Motor neuron (in vitro differentiated cells): ENCODE measurements at regions not wholly inside any gene's neighbourhood (a gene's known extent, or its start where the extent isn't known, plus 50 kb on each side); places are given as distances from the start of the nearest gene placed in this dataset.
A peak's percentile ranks its signal among the peaks of the same experiment; 100 is the strongest.

Experiments
- ATAC-seq, 8 experiments: fragments of 200-7000 bp; cut with Tn5 transposase; replicated peaks in 6 of 8; 2 replicates each; pipeline ENCODE4 v1.8.0; 2021; ENCODE audit warnings: mild to moderate bottlenecking in 8 of 8, moderate library complexity in 8 of 8
- H3K27ac ChIP-seq, 2 donors: fragments of 250-450 bp; sonication (Bioruptor Pico); 2 replicates each; pipeline ENCODE4 v1.9.0; 2021; ENCODE audit warnings: antibody characterized with exemption in 2 of 2, mild to moderate bottlenecking in 2 of 2, moderate library complexity in 1 of 2
- H3K4me1 ChIP-seq, 2 donors: fragments of 250-450 bp; sonication (Bioruptor Pico); replicated peaks in 1 of 2; 2 replicates each; pipeline ENCODE4 v1.6.1; 2021; ENCODE audit warnings: antibody characterized with exemption in 2 of 2, mild to moderate bottlenecking in 2 of 2, moderate library complexity in 1 of 2
- H3K4me3 ChIP-seq, 5 donors: fragments of 250-450 bp; sonication (Bioruptor Pico); 2 replicates each; pipeline ENCODE4 v1.9.0; 2021; ENCODE audit warnings: antibody characterized with exemption in 5 of 5, mild to moderate bottlenecking in 5 of 5, moderate library complexity in 4 of 5
- WGBS, 10 experiments: fragments of 450-650 bp; shearing (Covaris generic); methylation state at CpG; one replicate each; pipeline ENCODE4 v1.0.0; 2022; 5-methylcytosine and 5-hydroxymethylcytosine counted together
- in situ Hi-C, 9 experiments: fragments of 400-800 bp; cut with MboI; loops; one replicate each; pipeline ENCODE4 v1.15.0; 2021; ENCODE audit warnings: low sequenced_read_pairs in 9 of 9, low pct_unique_long_range_greater_than_20kb in 2 of 9; ENCODE audit not compliant: unreplicated experiment in 9 of 9

- Histone ChIP-seq H3K4me3 (no peak overlapping the region), H3K27ac (no peak overlapping the region), H3K4me1 (no peaks in the 10 kb centered on the region)
- WGBS, 10 experiments = 0 to 95% (median 66%) methylated on average over 1 to 2 of the region's 2 CpGs; no CpG with 5 or more reads in 2 of the 10 experiments
- ATAC-seq = no peak
- in situ Hi-C loops = no loop called here
These were observed 147.1 kb upstream of the CNTN6 start for GRCh38 chr3:945738-946137.

GRCh38 chr3:952906-953305, 139.9 kb upstream of the CNTN6 start:
- no peaks in the 10 kb centered on the region for H3K4me1 ChIP-seq
- no peak overlapping the region for H3K27ac ChIP-seq
- ATAC-seq = no peak
- H3K4me3 ChIP-seq = no peak overlapping the region
- 22 to 89% (median 69%) methylated on average over 1 of the region's 1 CpG; no CpG with 5 or more reads in 2 of the 10 experiments for WGBS, 10 experiments
- in situ Hi-C loops = no loop called here

GRCh38 chr3:963255-963654, 129.6 kb upstream of the CNTN6 start:
- no peak overlapping the region for H3K27ac ChIP-seq
- in situ Hi-C loops = no loop called here
- WGBS, 10 experiments = 4 to 100% (median 76%) methylated on average over 1 to 2 of the region's 2 CpGs; no CpG with 5 or more reads in 2 of the 10 experiments
- H3K4me1 ChIP-seq = peaks cover 0 to 12% of the 10 kb centered on the region in 2 donors
- H3K4me3 ChIP-seq = no peak overlapping the region
- no peak for ATAC-seq

GRCh38 chr3:963755-964154, 129.1 kb upstream of the CNTN6 start:
- peak in 1 of 8 experiments; percentile 16 for ATAC-seq
- H3K4me3 ChIP-seq = no peak overlapping the region
- H3K27ac ChIP-seq = no peak overlapping the region
- WGBS, 10 experiments = 14 to 100% (median 76%) methylated on average over 1 to 3 of the region's 3 CpGs
- H3K4me1 ChIP-seq = peaks cover 0 to 12% of the 10 kb centered on the region in 2 donors
- in situ Hi-C loops = no loop called here

- in situ Hi-C loops = no loop called here
- Histone ChIP-seq H3K27ac (peak overlapping the region in 1 of 2 donors; percentile 21), H3K4me1 (peaks cover 0 to 12% of the 10 kb centered on the region in 2 donors), H3K4me3 (peak overlapping the region in 2 of 5 donors; percentile 2 to 11)
- peak in 4 of 8 experiments; percentile 57 to 88 (median 75) for ATAC-seq
- WGBS, 10 experiments = 36 to 100% (median 60%) methylated on average over 1 to 3 of the region's 3 CpGs
These were observed 127.0 kb upstream of the CNTN6 start for GRCh38 chr3:965826-966225.

- ATAC-seq = peak in 5 of 8 experiments; percentile 63 to 85 (median 76)
- Histone ChIP-seq H3K4me3 (peak overlapping the region in 2 of 5 donors; percentile 2 to 11), H3K27ac (peak overlapping the region in 1 of 2 donors; percentile 21), H3K4me1 (peaks cover 0 to 12% of the 10 kb centered on the region in 2 donors)
- 0 to 96% (median 54%) methylated on average over 4 to 7 of the region's 10 CpGs; no CpG with 5 or more reads in 2 of the 10 experiments for WGBS, 10 experiments
- in situ Hi-C loops = no loop called here
These were observed 126.5 kb upstream of the CNTN6 start for GRCh38 chr3:966341-966740.

GRCh38 chr3:973340-973739, 119.5 kb upstream of the CNTN6 start:
- ATAC-seq = peak in 1 of 8 experiments; percentile 80
- Histone ChIP-seq H3K4me3 (no peak overlapping the region), H3K27ac (no peak overlapping the region), H3K4me1 (peaks cover 0 to 11% of the 10 kb centered on the region in 2 donors)
- 0 to 62% (median 16%) methylated on average over 1 of the region's 1 CpG; no CpG with 5 or more reads in 2 of the 10 experiments for WGBS, 10 experiments
- in situ Hi-C loops = no loop called here

- in situ Hi-C loops = no loop called here
- ATAC-seq = peak in 1 of 8 experiments; percentile 23
- no peak overlapping the region for H3K4me3 ChIP-seq
- peaks cover 0 to 11% of the 10 kb centered on the region in 2 donors for H3K4me1 ChIP-seq
- WGBS, 10 experiments = 12 to 100% (median 74%) methylated on average over 1 to 5 of the region's 5 CpGs
- H3K27ac ChIP-seq = no peak overlapping the region
These were observed 116.8 kb upstream of the CNTN6 start for GRCh38 chr3:976006-976405.

GRCh38 chr3:981156-981555, 111.7 kb upstream of the CNTN6 start:
- no peak overlapping the region for H3K27ac ChIP-seq
- no peak overlapping the region for H3K4me3 ChIP-seq
- WGBS, 10 experiments = 0 to 93% (median 78%) methylated on average over 1 to 6 of the region's 6 CpGs; no CpG with 5 or more reads in 1 of the 10 experiments
- H3K4me1 ChIP-seq = peaks cover 0 to 6% of the 10 kb centered on the region in 2 donors
- in situ Hi-C loops = no loop called here
- no peak for ATAC-seq

- WGBS, 10 experiments = 25 to 100% (median 82%) methylated on average over 1 of the region's 1 CpG; no CpG with 5 or more reads in 1 of the 10 experiments
- in situ Hi-C loops = no loop called here
- Histone ChIP-seq H3K4me3 (no peak overlapping the region), H3K4me1 (no peaks in the 10 kb centered on the region), H3K27ac (no peak overlapping the region)
- ATAC-seq = no peak
These were observed 104.0 kb upstream of the CNTN6 start for GRCh38 chr3:988785-989184.

- Histone ChIP-seq H3K4me3 (no peak overlapping the region), H3K27ac (no peak overlapping the region), H3K4me1 (no peaks in the 10 kb centered on the region)
- WGBS, 10 experiments = 0 to 100% (median 71%) methylated on average over 1 to 6 of the region's 6 CpGs
- in situ Hi-C loops = no loop called here
- ATAC-seq = no peak
These were observed 100.0 kb upstream of the CNTN6 start for GRCh38 chr3:992871-993270.

GRCh38 chr3:1002010-1002409, 90.8 kb upstream of the CNTN6 start:
- 0 to 84% (median 35%) methylated on average over 1 of the region's 1 CpG; no CpG with 5 or more reads in 2 of the 10 experiments for WGBS, 10 experiments
- no peak overlapping the region for H3K27ac ChIP-seq
- in situ Hi-C loops = no loop called here
- H3K4me3 ChIP-seq = no peak overlapping the region
- H3K4me1 ChIP-seq = no peaks in the 10 kb centered on the region
- ATAC-seq = no peak

- no peak overlapping the region for H3K4me3 ChIP-seq
- peak in 2 of 8 experiments; percentile 31 to 33 for ATAC-seq
- no peak overlapping the region for H3K27ac ChIP-seq
- WGBS, 10 experiments = 0 to 80% (median 37%) methylated on average over 1 of the region's 1 CpG
- no peaks in the 10 kb centered on the region for H3K4me1 ChIP-seq
- in situ Hi-C loops = no loop called here
These were observed 85.0 kb upstream of the CNTN6 start for GRCh38 chr3:1007866-1008265.

- in situ Hi-C loops = no loop called here
- no peak overlapping the region for H3K27ac ChIP-seq
- 27 to 100% (median 91%) methylated on average over 1 of the region's 1 CpG; no CpG with 5 or more reads in 2 of the 10 experiments for WGBS, 10 experiments
- no peaks in the 10 kb centered on the region for H3K4me1 ChIP-seq
- ATAC-seq = no peak
- no peak overlapping the region for H3K4me3 ChIP-seq
These were observed 82.6 kb upstream of the CNTN6 start for GRCh38 chr3:1010228-1010627.
